Mucosa of stomach (tissue), 1 donor: ENCODE measurements at regions not wholly inside any gene's neighbourhood (a gene's known extent, or its start where the extent isn't known, plus 50 kb on each side); places are given as distances from the start of the nearest gene placed in this dataset.
"Not testable (repeated sequence)": the region's sequence is repeated elsewhere in the genome, so short reads cannot be mapped to it uniquely, and the experiment has no call there.

Source experiments
- H3K27me3 ChIP-seq: one replicate; pipeline ENCODE4 v1.7.0; 2013; ENCODE audit warnings: mild to moderate bottlenecking, low read length; ENCODE audit not compliant: control insufficient read depth, insufficient read depth
- H3K36me3 ChIP-seq: one replicate; pipeline ENCODE4 v1.7.0; 2013; ENCODE audit warnings: low read length; ENCODE audit not compliant: control insufficient read depth, insufficient read depth
- H3K4me1 ChIP-seq: one replicate; pipeline ENCODE4 v1.7.0; 2013; ENCODE audit warnings: mild to moderate bottlenecking, low read length; ENCODE audit not compliant: control insufficient read depth, insufficient read depth
- H3K4me3 ChIP-seq: one replicate; pipeline ENCODE4 v1.7.0; 2013; ENCODE audit warnings: low read length
- H3K9ac ChIP-seq: one replicate; pipeline ENCODE4 v1.7.0; 2013; ENCODE audit warnings: mild to moderate bottlenecking, low read length, moderate library complexity
- H3K9me3 ChIP-seq: one replicate; pipeline ENCODE4 v1.7.0; 2013; ENCODE audit warnings: mild to moderate bottlenecking, low read length, moderate library complexity; ENCODE audit not compliant: control insufficient read depth
- donor health status: Pancreatic carcinoma.

GRCh38 chr12:68552605-68553195 lies 58.0 kb upstream of the RAP1B start:
- H3K4me1 ChIP-seq, H3K36me3 ChIP-seq, H3K9me3 ChIP-seq, H3K27me3 ChIP-seq, H3K4me3 ChIP-seq, H3K9ac ChIP-seq: not testable (repeated sequence)

GRCh38 chr12:68557011-68557730 lies 53.5 kb upstream of the RAP1B start:
- no peak overlapping the region for H3K9ac ChIP-seq
- H3K4me3 ChIP-seq, result no peak overlapping the region
- H3K9me3 ChIP-seq, result no peaks in the 10 kb centered on the region
- H3K36me3 ChIP-seq, result no peaks in the 10 kb centered on the region
- H3K27me3 ChIP-seq, result no peaks in the 10 kb centered on the region
- H3K4me1 ChIP-seq, result peaks cover 8% of the 10 kb centered on the region

- H3K9ac ChIP-seq, result no peak overlapping the region
- H3K4me1 ChIP-seq, result peaks cover 8% of the 10 kb centered on the region
- H3K27me3 ChIP-seq, result no peaks in the 10 kb centered on the region
- H3K4me3 ChIP-seq, result no peak overlapping the region
- H3K9me3 ChIP-seq, result no peaks in the 10 kb centered on the region
- H3K36me3 ChIP-seq, result no peaks in the 10 kb centered on the region
Observed at GRCh38 chr12:68559246-68559645, 51.5 kb upstream of the RAP1B start.

GRCh38 chr12:68559984-68560850 lies 50.5 kb upstream of the RAP1B start:
- Histone ChIP-seq H3K27me3 (no peaks in the 10 kb centered on the region), H3K36me3 (no peaks in the 10 kb centered on the region), H3K4me1 (peaks cover 8% of the 10 kb centered on the region), H3K4me3 (no peak overlapping the region), H3K9ac (no peak overlapping the region), H3K9me3 (no peaks in the 10 kb centered on the region)

GRCh38 chr12:68560851-68561422 lies 49.8 kb upstream of the RAP1B start:
- Histone ChIP-seq H3K36me3 (no peaks in the 10 kb centered on the region), H3K4me3 (no peak overlapping the region), H3K9ac (no peak overlapping the region), H3K9me3 (no peaks in the 10 kb centered on the region), H3K27me3 (no peaks in the 10 kb centered on the region), H3K4me1 (peaks cover 13% of the 10 kb centered on the region)
